ENCODE measurements at regions not wholly inside any gene's neighbourhood (a gene's known extent, or its start where the extent isn't known, plus 50 kb on each side); places are given as distances from the start of the nearest gene placed in this dataset.

GRCh38 chr3:159650726-159651125, 337.9 kb upstream of the IL12A start:
- DNase-seq (ENCODE audit: low read depth): no peak
- H3K4me3 ChIP-seq (ENCODE audit: control insufficient read depth, low read depth, low read length): no peak overlapping the region
- TF ChIP-seq, protein P1, sequence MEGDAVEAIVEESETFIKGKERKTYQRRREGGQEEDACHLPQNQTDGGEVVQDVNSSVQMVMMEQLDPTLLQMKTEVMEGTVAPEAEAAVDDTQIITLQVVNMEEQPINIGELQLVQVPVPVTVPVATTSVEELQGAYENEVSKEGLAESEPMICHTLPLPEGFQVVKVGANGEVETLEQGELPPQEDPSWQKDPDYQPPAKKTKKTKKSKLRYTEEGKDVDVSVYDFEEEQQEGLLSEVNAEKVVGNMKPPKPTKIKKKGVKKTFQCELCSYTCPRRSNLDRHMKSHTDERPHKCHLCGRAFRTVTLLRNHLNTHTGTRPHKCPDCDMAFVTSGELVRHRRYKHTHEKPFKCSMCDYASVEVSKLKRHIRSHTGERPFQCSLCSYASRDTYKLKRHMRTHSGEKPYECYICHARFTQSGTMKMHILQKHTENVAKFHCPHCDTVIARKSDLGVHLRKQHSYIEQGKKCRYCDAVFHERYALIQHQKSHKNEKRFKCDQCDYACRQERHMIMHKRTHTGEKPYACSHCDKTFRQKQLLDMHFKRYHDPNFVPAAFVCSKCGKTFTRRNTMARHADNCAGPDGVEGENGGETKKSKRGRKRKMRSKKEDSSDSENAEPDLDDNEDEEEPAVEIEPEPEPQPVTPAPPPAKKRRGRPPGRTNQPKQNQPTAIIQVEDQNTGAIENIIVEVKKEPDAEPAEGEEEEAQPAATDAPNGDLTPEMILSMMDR (conservative IDR thresholded peaks at IDR 0.05; ENCODE audit: control insufficient read depth, insufficient read depth, low read depth, low read length): no peak

GRCh38 chr3:159652452-159652851, 336.2 kb upstream of the IL12A start:
- TF ChIP-seq, protein P1 (conservative IDR thresholded peaks at IDR 0.05; ENCODE audit: control insufficient read depth, insufficient read depth, low read depth, low read length): no peak
- no peak for DNase-seq (ENCODE audit: low read depth)

GRCh38 chr3:159654183-159655134, 334.2 kb upstream of the IL12A start:
- DNase-seq (ENCODE audit: low read depth): no peak
- TF ChIP-seq, protein P1 (conservative IDR thresholded peaks at IDR 0.05; ENCODE audit: control insufficient read depth, insufficient read depth, low read depth, low read length): no peak
- H3K4me3 ChIP-seq (ENCODE audit: control insufficient read depth, low read depth, low read length): no peak overlapping the region

More at GRCh38 chr3:159652452-159652851, 336.2 kb upstream of the IL12A start:
- H3K4me3 ChIP-seq (ENCODE audit: control insufficient read depth, low read depth, low read length): no peak overlapping the region

DNA sequence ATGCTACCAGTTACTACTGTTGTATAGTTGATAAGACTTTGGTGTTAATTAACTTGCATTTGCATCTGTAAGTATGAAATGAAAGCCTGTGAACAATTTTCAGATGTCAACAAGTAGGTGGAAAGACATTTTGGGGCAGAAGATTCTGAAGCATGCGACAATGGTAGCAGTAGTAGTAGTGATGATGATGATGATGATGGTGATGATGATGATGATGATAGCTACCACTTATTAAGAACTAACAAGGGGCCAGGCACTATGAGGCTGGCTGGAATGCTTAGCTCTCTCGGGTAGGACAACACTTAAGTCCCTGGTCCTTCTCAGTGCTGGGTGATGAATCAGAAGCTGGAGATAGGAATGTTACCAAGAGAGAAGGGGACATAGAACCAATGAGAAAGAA, 333.4 kb upstream of the IL12A start:
- DNase-seq (ENCODE audit: low read depth): no peak
- TF ChIP-seq, protein P1 (conservative IDR thresholded peaks at IDR 0.05; ENCODE audit: control insufficient read depth, insufficient read depth, low read depth, low read length): no peak
- H3K4me3 ChIP-seq (ENCODE audit: control insufficient read depth, low read depth, low read length): no peak overlapping the region

DNA sequence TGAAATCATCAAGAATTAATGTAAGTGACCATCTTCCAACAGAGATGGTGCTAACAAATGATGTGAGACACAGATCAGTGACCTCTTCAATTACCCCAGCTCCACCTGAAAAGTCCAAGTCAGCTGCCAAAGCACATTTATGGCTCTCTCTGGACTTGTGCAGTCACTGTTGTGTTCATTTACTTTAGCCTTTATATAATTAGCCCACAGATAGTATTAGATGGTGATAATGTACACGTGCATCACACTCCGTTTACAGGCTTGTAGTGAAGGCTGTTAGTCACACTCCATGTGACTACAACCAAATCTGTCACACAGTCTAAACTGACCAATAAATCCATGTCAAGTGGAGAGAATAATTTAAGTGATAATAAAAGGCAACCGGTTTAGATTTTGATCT, 331.5 kb upstream of the IL12A start:
- TF ChIP-seq, protein P1 (conservative IDR thresholded peaks at IDR 0.05; ENCODE audit: control insufficient read depth, insufficient read depth, low read depth, low read length): no peak
- no peak for DNase-seq (ENCODE audit: low read depth)
- H3K4me3 ChIP-seq (ENCODE audit: control insufficient read depth, low read depth, low read length): no peak overlapping the region

- no peak overlapping the region for H3K4me3 ChIP-seq (ENCODE audit: control insufficient read depth, low read depth, low read length)
- TF ChIP-seq, protein P1 (conservative IDR thresholded peaks at IDR 0.05; ENCODE audit: control insufficient read depth, insufficient read depth, low read depth, low read length): no peak
- no peak for DNase-seq (ENCODE audit: low read depth)
Measured at GRCh38 chr3:159657629-159658028, 331.0 kb upstream of the IL12A start.

All from fibroblast of mammary gland (primary cell).